22Rv1 (cell line): ENCODE measurements at regions not wholly inside any gene's neighbourhood (a gene's known extent, or its start where the extent isn't known, plus 50 kb on each side); places are given as distances from the start of the nearest gene placed in this dataset.

Experiments used
- H3K27ac ChIP-seq: fragments of 450-650 bp; 2 replicates; pipeline ENCODE4 v1.5.1; 2017
- CTCF ChIP-seq: fragments of 450-650 bp; IDR thresholded peaks from 2 replicates; pipeline ENCODE4 v1.5.1; 2017; ENCODE audit warnings: mild to moderate bottlenecking
- ZFX ChIP-seq: fragments of 450-650 bp; IDR thresholded peaks from 2 replicates; pipeline ENCODE4 v1.6.1; 2017; ENCODE audit warnings: antibody characterized with exemption, borderline replicate concordance

- no peak for TF ChIP-seq ZFX
- TF ChIP-seq CTCF: no peak
- H3K27ac ChIP-seq: no peak overlapping the region
Measured at GRCh38 chr3:34942256-34942655, 697.1 kb upstream of the ARPP21 start.

GRCh38 chr3:34947834-34948233 lies 691.5 kb upstream of the ARPP21 start:
- TF ChIP-seq CTCF (no peak), ZFX (no peak)
- no peak overlapping the region for H3K27ac ChIP-seq

GRCh38 chr3:34948517-34948916 lies 690.8 kb upstream of the ARPP21 start:
- no peak overlapping the region for H3K27ac ChIP-seq
- no peak for TF ChIP-seq CTCF
- TF ChIP-seq ZFX: no peak

- no peak for TF ChIP-seq CTCF
- TF ChIP-seq ZFX: no peak
- H3K27ac ChIP-seq: no peak overlapping the region
Measured at GRCh38 chr3:34955680-34956079, 683.6 kb upstream of the ARPP21 start.

GRCh38 chr3:34956511-34956910 lies 682.8 kb upstream of the ARPP21 start:
- TF ChIP-seq ZFX (no peak), CTCF (no peak)
- no peak overlapping the region for H3K27ac ChIP-seq

GRCh38 chr3:34957677-34958076 lies 681.6 kb upstream of the ARPP21 start:
- H3K27ac ChIP-seq: no peak overlapping the region
- TF ChIP-seq ZFX: no peak
- TF ChIP-seq CTCF: no peak

GRCh38 chr3:34969513-34969912 lies 669.8 kb upstream of the ARPP21 start:
- no peak overlapping the region for H3K27ac ChIP-seq
- TF ChIP-seq ZFX (no peak), CTCF (peak; percentile 20; the same call in 1 of the 2 replicates)
